ENCODE measurements at regions not wholly inside any gene's neighbourhood (a gene's known extent, or its start where the extent isn't known, plus 50 kb on each side); places are given as distances from the start of the nearest gene placed in this dataset.
"Not testable (repeated sequence)": the region's sequence is repeated elsewhere in the genome, so short reads cannot be mapped to it uniquely, and the experiment has no call there.

- DNase-seq: no peak
Measured at GRCh38 chr22:49721211-49721763, 106.4 kb downstream of the BRD1 start.

- DNase-seq: no peak
Measured at GRCh38 chr22:49720279-49720959, 107.3 kb downstream of the BRD1 start.

- no peak for DNase-seq
Measured at GRCh38 chr22:49719046-49719445, 108.6 kb downstream of the BRD1 start.

- DNase-seq: no peak
Measured at GRCh38 chr22:49718396-49718795, 109.3 kb downstream of the BRD1 start.

- no peak for DNase-seq
Measured at GRCh38 chr22:49717322-49717919, 110.3 kb downstream of the BRD1 start.

- DNase-seq: no peak
Measured at GRCh38 chr22:49716441-49716840, 111.2 kb downstream of the BRD1 start.

GRCh38 chr22:49715450-49715849 is 112.2 kb downstream of the BRD1 start:
- DNase-seq: no peak

- DNase-seq: no peak
Measured at GRCh38 chr22:49713003-49713402, 114.7 kb downstream of the BRD1 start.

GRCh38 chr22:49712195-49712791 is 115.4 kb downstream of the BRD1 start:
- no peak for DNase-seq

GRCh38 chr22:49710746-49711145 is 116.9 kb downstream of the BRD1 start:
- DNase-seq: no peak

- DNase-seq: no peak
Measured at GRCh38 chr22:49709464-49709863, 118.2 kb downstream of the BRD1 start.

- no peak for DNase-seq
Measured at GRCh38 chr22:49705972-49706352, 121.7 kb downstream of the BRD1 start.

GRCh38 chr22:49705216-49705971 is 122.3 kb downstream of the BRD1 start:
- peak; percentile 25 for DNase-seq

- DNase-seq: no peak
Measured at GRCh38 chr22:49704345-49705215, 123.1 kb downstream of the BRD1 start.

- DNase-seq: no peak
Measured at GRCh38 chr22:49703990-49704344, 123.7 kb downstream of the BRD1 start.

- no peak for DNase-seq
Measured at GRCh38 chr22:49703505-49703904, 124.2 kb downstream of the BRD1 start.

- no peak for DNase-seq
Measured at GRCh38 chr22:49702068-49702397, 125.6 kb downstream of the BRD1 start.

GRCh38 chr22:49701380-49702067 is 126.1 kb downstream of the BRD1 start:
- DNase-seq: no peak

- DNase-seq: no peak
Measured at GRCh38 chr22:49699928-49700498, 127.7 kb downstream of the BRD1 start.

GRCh38 chr22:49699476-49699875 is 128.2 kb downstream of the BRD1 start:
- no peak for DNase-seq

GRCh38 chr22:49698616-49699015 is 129.1 kb downstream of the BRD1 start:
- DNase-seq: not testable (repeated sequence)

GRCh38 chr22:49697047-49697446 is 130.6 kb downstream of the BRD1 start:
- no peak for DNase-seq
